H1 (cell line): ENCODE measurements at regions not wholly inside any gene's neighbourhood (a gene's known extent, or its start where the extent isn't known, plus 50 kb on each side); places are given as distances from the start of the nearest gene placed in this dataset.

Source experiments
- CTCF ChIA-PET: fragments of 300-600 bp; sonication (Branson Sonifier 250); formaldehyde crosslinking; loops from one replicate; lab custom pipeline; 2021; ENCODE audit not compliant: partially characterized antibody; lab: Charles Lee
- POLR2A ChIA-PET: fragments of 300-600 bp; sonication (Branson Sonifier 250); formaldehyde crosslinking; loops from one replicate; lab custom pipeline; 2021; ENCODE audit warnings: inconsistent platforms; ENCODE audit not compliant: partially characterized antibody; lab: Charles Lee
- DNase-seq, 2 experiments: peaks; one replicate each; pipeline versions ENCODE4 v3.0.0 to v3.0.0-alpha.2; 2010 to 2022; ENCODE audit warnings: low spot score in 2 of 2, low read depth in 1 of 2, mixed read lengths in 1 of 2
- FAIRE-seq: peaks from 2 replicates; lab custom pipeline; 2011; peaks lifted over from hg19 to GRCh38; lab: Jason Lieb, UNC
- H2AFZ ChIP-seq: 2 replicates; pipeline ENCODE4 v1.8.1; 2012; ENCODE audit warnings: low read length, inconsistent platforms
- H2AK5ac ChIP-seq: 2 replicates; pipeline ENCODE4 v1.6.1; 2013; ENCODE audit warnings: low read depth, low read length
- H2BK120ac ChIP-seq: replicated peaks from 2 replicates; pipeline ENCODE3; 2013; ENCODE audit warnings: low read depth, low read length, inconsistent platforms
- H2BK12ac ChIP-seq: 2 replicates; pipeline ENCODE4 v1.6.1; 2013; ENCODE audit warnings: low read depth, low read length
- H2BK15ac ChIP-seq: 2 replicates; pipeline ENCODE4 v1.6.1; 2013; ENCODE audit warnings: low read length
- H2BK20ac ChIP-seq: 2 replicates; pipeline ENCODE4 v1.6.1; 2013; ENCODE audit warnings: low read length
- H2BK5ac ChIP-seq: 2 replicates; pipeline ENCODE4 v1.6.1; 2013; ENCODE audit warnings: low read depth, low read length
- H3K14ac ChIP-seq: 2 replicates; pipeline ENCODE4 v1.6.1; 2013; ENCODE audit warnings: inconsistent platforms; ENCODE audit not compliant: insufficient read length
- H3K18ac ChIP-seq: 2 replicates; pipeline ENCODE4 v1.6.1; 2013; ENCODE audit warnings: low read length; ENCODE audit errors: extremely low read depth
- H3K23ac ChIP-seq: 2 replicates; pipeline ENCODE4 v1.6.1; 2013; ENCODE audit warnings: inconsistent platforms; ENCODE audit not compliant: insufficient read length
- H3K23me2 ChIP-seq: 2 replicates; pipeline ENCODE4 v1.6.1; 2013; ENCODE audit warnings: low read depth, low read length
- H3K27ac ChIP-seq: 2 replicates; pipeline ENCODE4 v1.6.1; 2011; ENCODE audit warnings: low read depth, low read length, inconsistent platforms
- H3K27me3 ChIP-seq, 4 experiments: replicated peaks in 1 of 4; 1 replicate in 1 of 4; 2 replicates in 3 of 4; pipeline versions ENCODE4 v1.6.1 to v1.8.1; 2011 to 2013; ENCODE audit warnings: low read length in 3 of 4, mild to moderate bottlenecking in 3 of 4, inconsistent platforms in 2 of 4, mixed read lengths in 2 of 4, moderate library complexity in 1 of 4; ENCODE audit not compliant: control insufficient read depth in 3 of 4, insufficient read depth in 3 of 4; ENCODE audit errors: extremely low read depth in 1 of 4
- H3K36me3 ChIP-seq, 4 experiments: 2 replicates each; pipeline versions ENCODE4 v1.6.1 to v1.8.1; 2011 to 2013; ENCODE audit warnings: mild to moderate bottlenecking in 4 of 4, low read length in 3 of 4, moderate library complexity in 2 of 4, control low read depth in 1 of 4, inconsistent platforms in 1 of 4; ENCODE audit not compliant: insufficient read depth in 4 of 4, control insufficient read depth in 2 of 4
- H3K4ac ChIP-seq: replicated peaks from 2 replicates; pipeline ENCODE3; 2013; ENCODE audit warnings: low read length, low read depth, mixed read lengths, inconsistent platforms; ENCODE audit not compliant: insufficient read length
- H3K4me1 ChIP-seq, 4 experiments: replicated peaks in 1 of 4; 1 replicate in 1 of 4; 2 replicates in 3 of 4; pipeline versions ENCODE4 v1.6.1 to v1.8.1; 2011 to 2013; ENCODE audit warnings: low read length in 3 of 4, inconsistent platforms in 2 of 4, mixed read lengths in 1 of 4; ENCODE audit not compliant: insufficient read depth in 4 of 4, control insufficient read depth in 3 of 4
- H3K4me2 ChIP-seq, 2 experiments: 2 replicates each; pipeline versions ENCODE4 v1.6.1 to v1.8.1; 2011 to 2013; ENCODE audit warnings: low read depth in 2 of 2, low read length in 2 of 2, control low read depth in 1 of 2, inconsistent platforms in 1 of 2, mild to moderate bottlenecking in 1 of 2; ENCODE audit not compliant: insufficient read depth in 1 of 2
- H3K4me3 ChIP-seq, 4 experiments: fragments of 200-600, 300-600 bp in 1 of 4; sonication (generic), shearing (Covaris generic), sonication (Bioruptor Twin) in 1 of 4; 2 replicates each; pipeline versions ENCODE4 v1.5.1 to v1.8.1; 2011 to 2016; ENCODE audit warnings: low read length in 4 of 4, low read depth in 3 of 4, control low read depth in 2 of 4, inconsistent platforms in 2 of 4, mild to moderate bottlenecking in 2 of 4, mixed read lengths in 1 of 4, moderate library complexity in 1 of 4; ENCODE audit not compliant: insufficient read depth in 2 of 4; ENCODE audit errors: extremely low read depth in 1 of 4
- H3K56ac ChIP-seq: replicated peaks from 2 replicates; pipeline ENCODE3; 2013; ENCODE audit warnings: low read depth, mild to moderate bottlenecking, mixed read lengths, low read length, inconsistent platforms; ENCODE audit not compliant: insufficient read length
- H3K79me1 ChIP-seq: 2 replicates; pipeline ENCODE4 v1.6.1; 2013; ENCODE audit warnings: low read depth, low read length, control low read depth
- H3K79me2 ChIP-seq, 2 experiments: 2 replicates each; pipeline versions ENCODE4 v1.6.1 to v1.8.1; 2012 to 2013; ENCODE audit warnings: low read length in 2 of 2, mild to moderate bottlenecking in 2 of 2, inconsistent platforms in 1 of 2; ENCODE audit not compliant: insufficient read depth in 2 of 2, control insufficient read depth in 1 of 2
- H3K9ac ChIP-seq, 4 experiments: replicated peaks in 1 of 4; 1 replicate in 1 of 4; 2 replicates in 3 of 4; pipeline versions ENCODE4 v1.6.1 to v1.8.1; 2011 to 2013; ENCODE audit warnings: low read depth in 3 of 4, low read length in 3 of 4, control low read depth in 2 of 4, mild to moderate bottlenecking in 2 of 4, moderate library complexity in 2 of 4, inconsistent platforms in 1 of 4; ENCODE audit errors: extremely low read depth in 1 of 4
- H3K9me3 ChIP-seq, 2 experiments: 2 replicates each; pipeline versions ENCODE4 v1.6.1 to v1.8.1; 2012 to 2013; ENCODE audit warnings: mild to moderate bottlenecking in 2 of 2, moderate library complexity in 2 of 2, control low read depth in 1 of 2, inconsistent platforms in 1 of 2, low read depth in 1 of 2, low read length in 1 of 2, mixed read lengths in 1 of 2; ENCODE audit not compliant: insufficient read depth in 2 of 2
- H4K20me1 ChIP-seq, 2 experiments: replicated peaks in 1 of 2; 2 replicates each; pipeline versions ENCODE3 to v1.8.1; 2011 to 2013; ENCODE audit warnings: inconsistent platforms in 2 of 2, low read length in 2 of 2, mild to moderate bottlenecking in 1 of 2; ENCODE audit not compliant: insufficient read depth in 2 of 2, control insufficient read depth in 1 of 2
- H4K5ac ChIP-seq: 2 replicates; pipeline ENCODE4 v1.6.1; 2013; ENCODE audit warnings: low read length, low read depth, mixed read lengths, inconsistent platforms; ENCODE audit not compliant: insufficient read length
- H4K8ac ChIP-seq: 2 replicates; pipeline ENCODE4 v1.8.0; 2013; ENCODE audit warnings: mild to moderate bottlenecking, moderate library complexity, low read length, inconsistent platforms; ENCODE audit not compliant: insufficient read depth; ENCODE audit errors: extremely low read depth
- H4K91ac ChIP-seq: replicated peaks from 2 replicates; pipeline ENCODE3; 2013; ENCODE audit warnings: low read length, mixed read lengths, inconsistent platforms; ENCODE audit not compliant: insufficient read length
- ATF3 ChIP-seq: IDR thresholded peaks from 2 replicates; pipeline ENCODE4 v1.6.1; 2011; ENCODE audit warnings: low read depth, mild to moderate bottlenecking, low read length; ENCODE audit not compliant: insufficient read depth
- BACH1 ChIP-seq: IDR thresholded peaks from 2 replicates; pipeline ENCODE4 v1.6.1; 2012; ENCODE audit warnings: low read length, improper control_type of control experiment
- CBX5 ChIP-seq: fragments of 300-800, 300-1000 bp; sonication (generic); IDR thresholded peaks from 2 replicates; pipeline ENCODE4 v1.7.1; 2016; ENCODE audit warnings: antibody characterized with exemption, low read length, low read depth
- CHD2 ChIP-seq: IDR thresholded peaks from 2 replicates; pipeline ENCODE4 v1.6.1; 2012; ENCODE audit warnings: low read length, improper control_type of control experiment
- CTBP2 ChIP-seq: IDR thresholded peaks from 2 replicates; pipeline ENCODE4 v1.7.0; 2011; ENCODE audit warnings: borderline replicate concordance, mild to moderate bottlenecking, moderate library complexity, mixed read lengths, low read length; ENCODE audit not compliant: insufficient read depth, insufficient read length
- E2F6 ChIP-seq: IDR thresholded peaks from 2 replicates; pipeline ENCODE4 v1.6.1; 2012; ENCODE audit warnings: inconsistent platforms
- GABPA ChIP-seq: IDR thresholded peaks from 2 replicates; pipeline ENCODE4 v1.6.1; 2011; ENCODE audit warnings: mild to moderate bottlenecking, low read length, moderate library complexity, borderline replicate concordance; ENCODE audit not compliant: insufficient read depth
- HDAC2 ChIP-seq, 2 experiments: fragments of 300-600 bp in 1 of 2; sonication (generic) in 1 of 2; IDR thresholded peaks; 2 replicates each; pipeline ENCODE4 v1.6.1; 2011 to 2012; ENCODE audit warnings: low read depth in 2 of 2, low read length in 2 of 2, mild to moderate bottlenecking in 2 of 2, moderate library complexity in 2 of 2, borderline replicate concordance in 1 of 2, inconsistent platforms in 1 of 2
- KDM4A ChIP-seq: IDR thresholded peaks from one replicate; pipeline ENCODE4 v1.7.1; 2012; ENCODE audit warnings: low read depth, mild to moderate bottlenecking, moderate library complexity, low read length, inconsistent platforms; ENCODE audit not compliant: severe bottlenecking
- POU5F1 ChIP-seq: IDR thresholded peaks from 2 replicates; pipeline ENCODE4 v1.6.1; 2011; ENCODE audit warnings: low read depth, mild to moderate bottlenecking, low read length, moderate library complexity
- SAP30 ChIP-seq: fragments of 300-600 bp; sonication (generic); IDR thresholded peaks from 2 replicates; pipeline ENCODE4 v1.7.1; 2012; ENCODE audit warnings: low read length, moderate library complexity, mild to moderate bottlenecking, inconsistent platforms; ENCODE audit not compliant: insufficient read depth, insufficient replicate concordance
- SUZ12 ChIP-seq: fragments of 200-600 bp; sonication (generic); IDR thresholded peaks from 2 replicates; pipeline ENCODE4 v1.6.1; 2012; ENCODE audit warnings: mild to moderate bottlenecking, inconsistent platforms, low read length, moderate library complexity, mixed read lengths
- TBP ChIP-seq: IDR thresholded peaks from 2 replicates; pipeline ENCODE4 v1.6.1; 2011; ENCODE audit warnings: low read depth, low read length, improper control_type of control experiment
- WGBS, 2 experiments: shearing (Covaris generic) in 1 of 2; methylation state at CpG; one replicate each; pipeline versions ENCODE4 v1.1.6 to v1.1.7; 2013 to 2015; ENCODE audit warnings: low lambda C conversion rate in 2 of 2, mixed read lengths in 2 of 2, inconsistent platforms in 1 of 2, low coverage in 1 of 2, missing lambda C conversion rate in 1 of 2; ENCODE audit not compliant: insufficient replicate concordance in 2 of 2, insufficient coverage in 1 of 2, insufficient read length in 1 of 2; ENCODE audit errors: extremely low coverage in 1 of 2, missing lambda C conversion rate in 1 of 2; 5-methylcytosine and 5-hydroxymethylcytosine counted together

DNA sequence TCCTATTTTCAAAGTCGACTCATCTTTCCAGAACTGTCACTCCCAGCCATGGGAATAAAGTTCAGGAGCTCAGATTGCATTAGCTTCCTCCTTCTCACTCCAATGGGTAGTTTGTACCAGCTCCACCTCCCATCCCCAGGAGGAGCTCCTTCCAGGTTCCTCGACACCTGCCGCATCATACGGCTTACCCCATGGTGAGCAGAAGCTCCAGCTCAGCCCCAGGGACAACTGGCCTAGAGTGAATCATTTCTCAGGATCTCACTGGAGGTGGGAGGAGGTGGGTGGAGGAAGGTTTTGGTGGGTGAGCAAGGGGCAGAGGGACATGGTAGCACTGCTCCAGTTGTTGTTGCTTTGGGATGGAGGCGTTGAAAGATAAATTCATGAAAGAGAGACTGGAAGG is 196.3 kb upstream of the PKDCC start:
- H2BK12ac ChIP-seq = no peak overlapping the region
- no peak for FAIRE-seq
- H3K9ac ChIP-seq = no peak overlapping the region
- no peak overlapping the region for H2BK120ac ChIP-seq
- peaks cover 0 to 3% (median 0%) of the 10 kb centered on the region in 4 experiments; a peak in 2 of 7 replicates for H3K4me1 ChIP-seq
- no peak overlapping the region for H3K18ac ChIP-seq
- H3K23me2 ChIP-seq = no peaks in the 10 kb centered on the region
- no peak overlapping the region for H3K23ac ChIP-seq
- WGBS, 2 experiments = 90% methylated on average over 5 of the region's 5 CpGs; no CpG with 5 or more reads in 1 of the 2 experiments
- H3K4me2 ChIP-seq = no peak overlapping the region
- H2BK20ac ChIP-seq = no peak overlapping the region
- H2AFZ ChIP-seq = no peak overlapping the region
- no peaks in the 10 kb centered on the region for H3K9me3 ChIP-seq
- no peak overlapping the region for H2AK5ac ChIP-seq
- no peak overlapping the region for H3K14ac ChIP-seq
- H4K91ac ChIP-seq = no peak overlapping the region
- no peak for DNase-seq
- H3K56ac ChIP-seq = no peak overlapping the region
- no peak overlapping the region for H4K5ac ChIP-seq
- H3K4me3 ChIP-seq = no peak overlapping the region
- H3K36me3 ChIP-seq = no peaks in the 10 kb centered on the region
- H3K79me2 ChIP-seq = no peaks in the 10 kb centered on the region
- H3K79me1 ChIP-seq = no peaks in the 10 kb centered on the region
- ChIA-PET CTCF (interaction anchor here (0.6 to 14.6 kb wide), 8 partner anchors 9 to 1695 kb away, joined by 3 to 490 read pairs (median 33); no protein-coding TSS in a partner anchor), POLR2A (no interaction called here)
- no peaks in the 10 kb centered on the region for H4K20me1 ChIP-seq
- H2BK5ac ChIP-seq = no peak overlapping the region
- H4K8ac ChIP-seq = no peak overlapping the region
- no peak overlapping the region for H3K27ac ChIP-seq
- no peak overlapping the region for H2BK15ac ChIP-seq
- H3K27me3 ChIP-seq = no peaks in the 10 kb centered on the region; a peak in 1 of 7 replicates
- no peak overlapping the region for H3K4ac ChIP-seq
- TF ChIP-seq E2F6 (no peak), TBP (no peak), CBX5 (no peak), BACH1 (no peak), POU5F1 (no peak), SUZ12 (no peak), KDM4A (no peak), CTBP2 (no peak), CHD2 (no peak), HDAC2 (IDR thresholded peaks at IDR 0.05; ENCODE audit: borderline replicate concordance in 1 of 2, low read depth in 2 of 2, low read length in 2 of 2) (no peak), ATF3 (no peak), SAP30 (no peak), GABPA (no peak)
